Thoracic aorta (tissue), 2 donors: ENCODE measurements at regions not wholly inside any gene's neighbourhood (a gene's known extent, or its start where the extent isn't known, plus 50 kb on each side); places are given as distances from the start of the nearest gene placed in this dataset.

Experiments
- ATAC-seq: fragments of 150-250 bp; one replicate; pipeline ENCODE4 v1.8.0; 2017; ENCODE audit warnings: low read depth; ENCODE audit not compliant: insufficient number of reproducible peaks, low FRiP score
- DNase-seq: peaks from one replicate; pipeline ENCODE4 v3.0.0-alpha.2; 2020; ENCODE audit warnings: low spot score
- H3K27ac ChIP-seq, 2 donors: fragments of 200-600 bp; sonication (generic); 1 replicate in 1 of 2; 2 replicates in 1 of 2; pipeline ENCODE4 v1.5.1; 2016; ENCODE audit warnings: mild to moderate bottlenecking in 2 of 2, moderate library complexity in 2 of 2
- H3K27me3 ChIP-seq: fragments of 200-600 bp; sonication (generic); replicated peaks from 2 replicates; pipeline ENCODE4 v1.6.0; 2016; ENCODE audit warnings: mild to moderate bottlenecking; ENCODE audit not compliant: insufficient read depth
- H3K36me3 ChIP-seq: fragments of 200-600 bp; sonication (generic); one replicate; pipeline ENCODE4 v1.5.1; 2016
- H3K4me1 ChIP-seq, 2 donors: fragments of 200-600 bp; sonication (generic); 1 replicate in 1 of 2; 2 replicates in 1 of 2; pipeline versions ENCODE4 v1.5.1 to v1.6.0; 2016; ENCODE audit warnings: low read depth in 2 of 2, mild to moderate bottlenecking in 1 of 2; ENCODE audit not compliant: control insufficient read depth in 1 of 2
- H3K4me3 ChIP-seq: fragments of 200-600 bp; sonication (generic); 2 replicates; pipeline ENCODE4 v1.5.1; 2016; ENCODE audit warnings: mild to moderate bottlenecking
- H3K9me3 ChIP-seq: fragments of 200-600 bp; sonication (generic); 2 replicates; pipeline ENCODE4 v1.5.1; 2016
- CTCF ChIP-seq: fragments of 200-600 bp; sonication (generic); IDR thresholded peaks from one replicate; pipeline ENCODE4 v1.5.1; 2019; ENCODE audit warnings: antibody characterized with exemption

GRCh38 chr7:113298501-113298900 is 180.1 kb upstream of the SMIM30 start:
- no peaks in the 10 kb centered on the region for H3K9me3 ChIP-seq
- no peaks in the 10 kb centered on the region for H3K27me3 ChIP-seq
- H3K36me3 ChIP-seq, result no peaks in the 10 kb centered on the region
- no peak for TF ChIP-seq CTCF
- H3K27ac ChIP-seq, result no peak overlapping the region
- H3K4me3 ChIP-seq, result no peak overlapping the region
- H3K4me1 ChIP-seq, result no peaks in the 10 kb centered on the region
- DNase-seq, result no peak
- no peak for ATAC-seq

GRCh38 chr7:113294750-113295149 is 176.4 kb upstream of the SMIM30 start:
- DNase-seq, result no peak
- Histone ChIP-seq H3K4me1 (no peaks in the 10 kb centered on the region), H3K9me3 (no peaks in the 10 kb centered on the region), H3K4me3 (no peak overlapping the region), H3K27ac (no peak overlapping the region), H3K36me3 (no peaks in the 10 kb centered on the region), H3K27me3 (no peaks in the 10 kb centered on the region)
- no peak for ATAC-seq
- TF ChIP-seq CTCF, result no peak

- no peak overlapping the region for H3K4me3 ChIP-seq
- no peaks in the 10 kb centered on the region for H3K36me3 ChIP-seq
- no peak overlapping the region for H3K27ac ChIP-seq
- ATAC-seq, result no peak
- H3K9me3 ChIP-seq, result no peaks in the 10 kb centered on the region
- H3K4me1 ChIP-seq, result no peaks in the 10 kb centered on the region
- DNase-seq, result no peak
- no peaks in the 10 kb centered on the region for H3K27me3 ChIP-seq
- no peak for TF ChIP-seq CTCF
These were observed 173.8 kb upstream of the SMIM30 start for GRCh38 chr7:113292105-113292504.

- TF ChIP-seq CTCF, result no peak
- Histone ChIP-seq H3K4me1 (no peaks in the 10 kb centered on the region), H3K27me3 (no peaks in the 10 kb centered on the region), H3K4me3 (no peak overlapping the region), H3K36me3 (no peaks in the 10 kb centered on the region), H3K27ac (no peak overlapping the region), H3K9me3 (no peaks in the 10 kb centered on the region)
- no peak for DNase-seq
- no peak for ATAC-seq
These were observed 172.7 kb upstream of the SMIM30 start for GRCh38 chr7:113291058-113291457.

GRCh38 chr7:113289140-113289740 is 170.9 kb upstream of the SMIM30 start:
- H3K4me1 ChIP-seq, result peaks cover 5 to 6% of the 10 kb centered on the region in 2 donors
- ATAC-seq, result no peak
- no peak for DNase-seq

More at GRCh38 chr7:113289140-113289740, 170.9 kb upstream of the SMIM30 start:
- no peak for TF ChIP-seq CTCF
- Histone ChIP-seq H3K27ac (no peak overlapping the region), H3K4me3 (no peak overlapping the region), H3K36me3 (no peaks in the 10 kb centered on the region), H3K27me3 (no peaks in the 10 kb centered on the region), H3K9me3 (no peaks in the 10 kb centered on the region)
